G401.6 (cell line): ENCODE measurements at regions not wholly inside any gene's neighbourhood (a gene's known extent, or its start where the extent isn't known, plus 50 kb on each side); places are given as distances from the start of the nearest gene placed in this dataset.
A peak's percentile ranks its signal among the peaks of the same experiment; 100 is the strongest.
"Not testable (repeated sequence)": the region's sequence is repeated elsewhere in the genome, so short reads cannot be mapped to it uniquely, and the experiment has no call there.

Source experiments
- FAIRE-seq: peaks from 2 replicates; lab custom pipeline; 2012; peaks lifted over from hg19 to GRCh38; lab: Jason Lieb, UNC

GRCh38 chr2:215260097-215260677, 51.7 kb upstream of the ATIC start:
- FAIRE-seq = no peak

GRCh38 chr2:215249501-215249900, 62.4 kb upstream of the ATIC start:
- no peak for FAIRE-seq

- FAIRE-seq = not testable (repeated sequence)
These were observed 65.9 kb upstream of the ATIC start for GRCh38 chr2:215245919-215246318.

GRCh38 chr2:215241791-215242305, 70.0 kb upstream of the ATIC start:
- no peak for FAIRE-seq

GRCh38 chr2:215238485-215239098, 73.3 kb upstream of the ATIC start:
- FAIRE-seq = no peak

- no peak for FAIRE-seq
These were observed 75.7 kb upstream of the ATIC start for GRCh38 chr2:215236131-215236530.

- not testable (repeated sequence) for FAIRE-seq
These were observed 81.8 kb upstream of the ABCA12 start for GRCh38 chr2:215220221-215220620.

- no peak for FAIRE-seq
These were observed 80.5 kb upstream of the ABCA12 start for GRCh38 chr2:215218587-215219577.

GRCh38 chr2:215216806-215217205, 78.4 kb upstream of the ABCA12 start:
- no peak for FAIRE-seq

- no peak for FAIRE-seq
These were observed 77.2 kb upstream of the ABCA12 start for GRCh38 chr2:215215637-215216036.

- FAIRE-seq = peak; percentile 59
These were observed 71.7 kb upstream of the ABCA12 start for GRCh38 chr2:215210082-215210481.

GRCh38 chr2:215207791-215208367, 69.5 kb upstream of the ABCA12 start:
- no peak for FAIRE-seq

GRCh38 chr2:215207041-215207440, 68.6 kb upstream of the ABCA12 start:
- FAIRE-seq = no peak

GRCh38 chr2:215205787-215206186, 67.4 kb upstream of the ABCA12 start:
- FAIRE-seq = no peak

- FAIRE-seq = no peak
These were observed 53.1 kb upstream of the ABCA12 start for GRCh38 chr2:215191477-215191876.

- FAIRE-seq = peak; percentile 15
These were observed 52.2 kb upstream of the ABCA12 start for GRCh38 chr2:215190588-215190987.

- no peak for FAIRE-seq
These were observed 51.0 kb upstream of the ABCA12 start for GRCh38 chr2:215189393-215189792.
